Neural cell (in vitro differentiated cells): ENCODE measurements at regions not wholly inside any gene's neighbourhood (a gene's known extent, or its start where the extent isn't known, plus 50 kb on each side); places are given as distances from the start of the nearest gene placed in this dataset.

ENCODE experiments used
- EZH2 ChIP-seq: fragments of 200-600, 300-800 bp; shearing (Covaris generic), sonication (generic); IDR thresholded peaks from 2 replicates; pipeline ENCODE4 v1.6.1; 2014; ENCODE audit warnings: antibody characterized with exemption, low read length, borderline replicate concordance, mild to moderate bottlenecking; ENCODE audit not compliant: insufficient read depth, poor library complexity, severe bottlenecking
- POLR2AphosphoS5 ChIP-seq: IDR thresholded peaks from 2 replicates; pipeline ENCODE4 v1.6.1; 2012
- RAD21 ChIP-seq: fragments of 450-650 bp; conservative IDR thresholded peaks from 2 replicates; pipeline ENCODE4 v1.6.1; 2014; ENCODE audit warnings: antibody characterized with exemption, mild to moderate bottlenecking, moderate library complexity
- SMC3 ChIP-seq: fragments of 450-650 bp; conservative IDR thresholded peaks from 2 replicates; pipeline ENCODE4 v1.6.1; 2014; ENCODE audit warnings: antibody characterized with exemption, mild to moderate bottlenecking, moderate library complexity; ENCODE audit not compliant: poor library complexity
- TAF1 ChIP-seq: IDR thresholded peaks from 2 replicates; pipeline ENCODE4 v1.6.1; 2012; ENCODE audit warnings: low read depth
- TF ChIP-seq, protein P1 (sequence below): fragments of 450-650 bp; IDR thresholded peaks from 2 replicates; pipeline ENCODE4 v1.5.1; 2014; ENCODE audit warnings: antibody characterized with exemption, mild to moderate bottlenecking, moderate library complexity; ENCODE audit not compliant: poor library complexity, severe bottlenecking
- TF ChIP-seq, protein P2 (sequence below): IDR thresholded peaks from 2 replicates; pipeline ENCODE4 v1.6.1; 2012; ENCODE audit warnings: borderline replicate concordance

- TF ChIP-seq, protein P1, sequence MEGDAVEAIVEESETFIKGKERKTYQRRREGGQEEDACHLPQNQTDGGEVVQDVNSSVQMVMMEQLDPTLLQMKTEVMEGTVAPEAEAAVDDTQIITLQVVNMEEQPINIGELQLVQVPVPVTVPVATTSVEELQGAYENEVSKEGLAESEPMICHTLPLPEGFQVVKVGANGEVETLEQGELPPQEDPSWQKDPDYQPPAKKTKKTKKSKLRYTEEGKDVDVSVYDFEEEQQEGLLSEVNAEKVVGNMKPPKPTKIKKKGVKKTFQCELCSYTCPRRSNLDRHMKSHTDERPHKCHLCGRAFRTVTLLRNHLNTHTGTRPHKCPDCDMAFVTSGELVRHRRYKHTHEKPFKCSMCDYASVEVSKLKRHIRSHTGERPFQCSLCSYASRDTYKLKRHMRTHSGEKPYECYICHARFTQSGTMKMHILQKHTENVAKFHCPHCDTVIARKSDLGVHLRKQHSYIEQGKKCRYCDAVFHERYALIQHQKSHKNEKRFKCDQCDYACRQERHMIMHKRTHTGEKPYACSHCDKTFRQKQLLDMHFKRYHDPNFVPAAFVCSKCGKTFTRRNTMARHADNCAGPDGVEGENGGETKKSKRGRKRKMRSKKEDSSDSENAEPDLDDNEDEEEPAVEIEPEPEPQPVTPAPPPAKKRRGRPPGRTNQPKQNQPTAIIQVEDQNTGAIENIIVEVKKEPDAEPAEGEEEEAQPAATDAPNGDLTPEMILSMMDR, result no peak
- TF ChIP-seq POLR2AphosphoS5, result no peak
- no peak for TF ChIP-seq TAF1
- TF ChIP-seq EZH2, result no peak
- TF ChIP-seq, protein P2, sequence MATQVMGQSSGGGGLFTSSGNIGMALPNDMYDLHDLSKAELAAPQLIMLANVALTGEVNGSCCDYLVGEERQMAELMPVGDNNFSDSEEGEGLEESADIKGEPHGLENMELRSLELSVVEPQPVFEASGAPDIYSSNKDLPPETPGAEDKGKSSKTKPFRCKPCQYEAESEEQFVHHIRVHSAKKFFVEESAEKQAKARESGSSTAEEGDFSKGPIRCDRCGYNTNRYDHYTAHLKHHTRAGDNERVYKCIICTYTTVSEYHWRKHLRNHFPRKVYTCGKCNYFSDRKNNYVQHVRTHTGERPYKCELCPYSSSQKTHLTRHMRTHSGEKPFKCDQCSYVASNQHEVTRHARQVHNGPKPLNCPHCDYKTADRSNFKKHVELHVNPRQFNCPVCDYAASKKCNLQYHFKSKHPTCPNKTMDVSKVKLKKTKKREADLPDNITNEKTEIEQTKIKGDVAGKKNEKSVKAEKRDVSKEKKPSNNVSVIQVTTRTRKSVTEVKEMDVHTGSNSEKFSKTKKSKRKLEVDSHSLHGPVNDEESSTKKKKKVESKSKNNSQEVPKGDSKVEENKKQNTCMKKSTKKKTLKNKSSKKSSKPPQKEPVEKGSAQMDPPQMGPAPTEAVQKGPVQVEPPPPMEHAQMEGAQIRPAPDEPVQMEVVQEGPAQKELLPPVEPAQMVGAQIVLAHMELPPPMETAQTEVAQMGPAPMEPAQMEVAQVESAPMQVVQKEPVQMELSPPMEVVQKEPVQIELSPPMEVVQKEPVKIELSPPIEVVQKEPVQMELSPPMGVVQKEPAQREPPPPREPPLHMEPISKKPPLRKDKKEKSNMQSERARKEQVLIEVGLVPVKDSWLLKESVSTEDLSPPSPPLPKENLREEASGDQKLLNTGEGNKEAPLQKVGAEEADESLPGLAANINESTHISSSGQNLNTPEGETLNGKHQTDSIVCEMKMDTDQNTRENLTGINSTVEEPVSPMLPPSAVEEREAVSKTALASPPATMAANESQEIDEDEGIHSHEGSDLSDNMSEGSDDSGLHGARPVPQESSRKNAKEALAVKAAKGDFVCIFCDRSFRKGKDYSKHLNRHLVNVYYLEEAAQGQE, result no peak
- no peak for TF ChIP-seq RAD21
- TF ChIP-seq SMC3, result no peak
These were observed 206.4 kb upstream of the CCDC150 start for GRCh38 chr2:196433116-196433515.
